Gastroesophageal sphincter (tissue), 4 donors: ENCODE measurements at regions not wholly inside any gene's neighbourhood (a gene's known extent, or its start where the extent isn't known, plus 50 kb on each side); places are given as distances from the start of the nearest gene placed in this dataset.

Source experiments
- ATAC-seq: fragments of 150-250 bp; one replicate; pipeline ENCODE4 v1.9.1; 2016; ENCODE audit warnings: mild to moderate bottlenecking, moderate library complexity
- H3K27ac ChIP-seq, 4 donors: fragments of 200-600 bp; sonication (generic) in 3 of 4; 1 replicate in 3 of 4; 2 replicates in 1 of 4; pipeline ENCODE4 v1.5.1; 2016 to 2019
- H3K27me3 ChIP-seq: fragments of 200-600 bp; sonication (generic); one replicate; pipeline ENCODE4 v1.5.1; 2019
- H3K36me3 ChIP-seq, 2 donors: fragments of 200-600 bp; sonication (generic); one replicate each; pipeline ENCODE4 v1.5.1; 2019; ENCODE audit warnings: control low read depth in 1 of 2
- H3K4me1 ChIP-seq, 3 donors: fragments of 200-600 bp; sonication (generic); 1 replicate in 2 of 3; 2 replicates in 1 of 3; pipeline ENCODE4 v1.5.1; 2016 to 2019; ENCODE audit warnings: control low read depth in 2 of 3
- H3K4me3 ChIP-seq, 2 donors: fragments of 200-600 bp; sonication (generic); one replicate each; pipeline ENCODE4 v1.5.1; 2019; ENCODE audit warnings: mild to moderate bottlenecking in 1 of 2, moderate library complexity in 1 of 2
- H3K9me3 ChIP-seq, 3 donors: fragments of 200-600 bp; sonication (generic); one replicate each; pipeline ENCODE4 v1.5.1; 2017 to 2019; ENCODE audit warnings: control low read depth in 2 of 3
- EP300 ChIP-seq: sonication (generic); formaldehyde crosslinking; IDR thresholded peaks from one replicate; pipeline ENCODE4 v1.6.1; 2017; ENCODE audit warnings: antibody characterized with exemption, mild to moderate bottlenecking
- POLR2A ChIP-seq, 2 donors: fragments of 450-650 bp; IDR thresholded peaks; one replicate each; pipeline ENCODE4 v1.6.1; 2017; ENCODE audit warnings: antibody characterized with exemption in 2 of 2, mild to moderate bottlenecking in 2 of 2, moderate library complexity in 1 of 2
- POLR2AphosphoS5 ChIP-seq: sonication (generic); formaldehyde crosslinking; IDR thresholded peaks from one replicate; pipeline ENCODE4 v1.6.1; 2017; ENCODE audit warnings: antibody characterized with exemption
- WGBS, 2 donors: methylation state at CpG; one replicate each; pipeline ENCODE4 v1.1.5; 2018; ENCODE audit warnings: low coverage in 1 of 2; 5-methylcytosine and 5-hydroxymethylcytosine counted together
- TF ChIP-seq, protein P1 (sequence below), 4 experiments: fragments of 200-600 bp in 2 of 4; fragments of 450-650 bp in 2 of 4; sonication (generic) in 1 of 4; IDR thresholded peaks; one replicate each; pipeline ENCODE4 v1.5.1; 2017 to 2019; ENCODE audit warnings: antibody characterized with exemption in 4 of 4, mild to moderate bottlenecking in 2 of 4, moderate library complexity in 2 of 4

DNA sequence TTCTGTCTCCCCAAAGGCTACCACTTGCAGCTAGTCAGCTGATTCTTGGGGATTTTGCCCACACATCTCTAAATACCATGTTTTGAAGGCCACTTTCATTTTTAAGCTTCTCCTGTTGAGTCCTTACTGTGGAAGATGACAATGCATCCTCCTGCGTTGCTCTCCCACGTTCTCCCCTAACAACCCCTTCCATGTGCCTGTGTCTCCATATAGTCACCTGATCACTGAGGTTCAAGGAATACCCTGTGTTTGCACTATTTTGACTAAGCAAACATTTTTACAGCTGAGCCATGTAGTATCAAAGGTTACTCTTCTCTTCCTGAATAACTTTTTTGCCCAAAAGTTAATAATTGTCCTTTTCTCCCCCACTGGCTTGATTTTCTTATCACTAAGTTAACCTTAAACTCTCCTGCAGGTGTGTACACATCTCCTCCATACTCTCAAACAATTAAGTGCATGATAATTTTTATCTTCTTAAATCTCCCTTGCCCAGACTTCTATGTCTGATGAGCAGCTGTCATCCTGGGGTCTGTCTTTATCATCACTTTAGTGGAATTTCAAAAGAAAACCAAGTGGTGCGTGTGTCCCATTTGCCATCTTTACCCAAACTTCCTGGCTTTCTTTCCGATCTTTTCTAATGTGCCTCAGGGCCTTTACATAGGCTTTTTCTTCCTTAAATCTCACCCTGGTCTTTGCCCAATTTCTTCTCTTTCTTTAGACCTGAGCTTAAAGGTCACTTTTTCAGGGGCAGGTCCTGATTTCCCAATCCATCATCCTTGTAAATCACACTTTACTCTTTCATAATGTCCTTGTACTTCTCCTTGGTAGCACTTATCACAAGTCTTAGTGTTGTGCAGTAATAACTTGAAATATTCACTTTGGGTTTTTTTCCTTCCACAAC, 85.2 kb upstream of the SPATS2L start:
- Histone ChIP-seq H3K27ac (no peak overlapping the region), H3K4me1 (peaks cover 0 to 4% (median under 1%) of the 10 kb centered on the region in 3 donors), H3K36me3 (no peaks in the 10 kb centered on the region), H3K9me3 (no peaks in the 10 kb centered on the region), H3K27me3 (no peaks in the 10 kb centered on the region), H3K4me3 (no peak overlapping the region)
- no peak for TF ChIP-seq EP300
- no peak for TF ChIP-seq POLR2AphosphoS5
- no peak for TF ChIP-seq POLR2A (IDR thresholded peaks at IDR 0.05)
- TF ChIP-seq, protein P1, sequence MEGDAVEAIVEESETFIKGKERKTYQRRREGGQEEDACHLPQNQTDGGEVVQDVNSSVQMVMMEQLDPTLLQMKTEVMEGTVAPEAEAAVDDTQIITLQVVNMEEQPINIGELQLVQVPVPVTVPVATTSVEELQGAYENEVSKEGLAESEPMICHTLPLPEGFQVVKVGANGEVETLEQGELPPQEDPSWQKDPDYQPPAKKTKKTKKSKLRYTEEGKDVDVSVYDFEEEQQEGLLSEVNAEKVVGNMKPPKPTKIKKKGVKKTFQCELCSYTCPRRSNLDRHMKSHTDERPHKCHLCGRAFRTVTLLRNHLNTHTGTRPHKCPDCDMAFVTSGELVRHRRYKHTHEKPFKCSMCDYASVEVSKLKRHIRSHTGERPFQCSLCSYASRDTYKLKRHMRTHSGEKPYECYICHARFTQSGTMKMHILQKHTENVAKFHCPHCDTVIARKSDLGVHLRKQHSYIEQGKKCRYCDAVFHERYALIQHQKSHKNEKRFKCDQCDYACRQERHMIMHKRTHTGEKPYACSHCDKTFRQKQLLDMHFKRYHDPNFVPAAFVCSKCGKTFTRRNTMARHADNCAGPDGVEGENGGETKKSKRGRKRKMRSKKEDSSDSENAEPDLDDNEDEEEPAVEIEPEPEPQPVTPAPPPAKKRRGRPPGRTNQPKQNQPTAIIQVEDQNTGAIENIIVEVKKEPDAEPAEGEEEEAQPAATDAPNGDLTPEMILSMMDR (IDR thresholded peaks at IDR 0.05) = no peak
- 89 to 96% methylated on average over 4 of the region's 4 CpGs for WGBS, 2 donors
- no peak for ATAC-seq

DNA sequence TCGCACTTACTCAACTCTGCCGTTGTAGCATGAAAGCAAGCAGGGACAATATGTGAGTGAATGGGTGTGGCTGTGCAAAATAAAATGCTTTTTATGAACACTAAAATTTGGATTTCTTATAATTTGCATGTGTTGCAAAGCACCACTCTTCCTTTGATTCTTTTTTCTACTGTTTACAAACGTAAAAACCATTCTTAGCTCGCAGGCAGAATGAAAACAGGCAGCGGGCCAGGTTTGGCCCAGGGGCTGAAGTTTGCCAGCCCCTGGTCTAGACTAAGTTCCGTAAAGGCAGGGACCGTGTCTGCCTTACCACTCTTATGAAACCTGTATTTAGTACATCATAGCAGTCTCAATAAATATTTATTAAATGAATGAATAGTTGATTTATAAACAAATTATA, 83.7 kb upstream of the SPATS2L start:
- no peak for ATAC-seq
- Histone ChIP-seq H3K4me3 (no peak overlapping the region), H3K36me3 (no peaks in the 10 kb centered on the region), H3K27me3 (no peaks in the 10 kb centered on the region), H3K27ac (no peak overlapping the region), H3K4me1 (peaks cover 0 to 19% (median 9%) of the 10 kb centered on the region in 3 donors), H3K9me3 (no peaks in the 10 kb centered on the region)
- 48 to 62% methylated on average over 7 of the region's 7 CpGs for WGBS, 2 donors
- TF ChIP-seq, protein P1 (IDR thresholded peaks at IDR 0.05) = no peak
- TF ChIP-seq POLR2AphosphoS5 (no peak), POLR2A (IDR thresholded peaks at IDR 0.05) (no peak), EP300 (no peak)

DNA sequence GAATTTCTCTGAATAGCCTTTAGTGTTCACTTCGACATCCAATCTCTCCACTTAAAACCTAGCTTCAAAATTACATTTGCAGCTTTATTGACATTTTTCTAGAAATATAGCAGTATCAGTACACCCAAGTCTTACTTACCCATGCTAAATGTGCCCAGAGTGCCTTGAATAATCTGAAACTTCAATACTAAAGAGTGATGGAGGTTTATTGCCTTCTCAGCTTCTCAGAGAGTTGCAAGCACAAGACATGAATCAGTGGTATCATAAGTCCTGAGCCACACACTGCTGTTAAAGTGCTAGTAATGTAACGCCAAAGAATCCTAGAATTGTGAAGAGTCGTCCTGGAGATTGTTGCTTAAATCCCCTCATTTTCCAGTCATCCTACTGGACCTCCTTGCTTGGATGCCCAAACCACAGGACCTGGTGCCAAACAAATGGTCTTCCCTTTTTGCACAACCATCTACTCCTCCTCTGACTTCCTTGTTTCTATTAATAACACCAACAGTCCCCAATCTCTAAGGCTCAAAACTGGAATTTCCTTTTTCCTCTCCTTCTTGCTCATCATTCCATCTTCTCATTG, 83.2 kb upstream of the SPATS2L start:
- no peak for ATAC-seq
- Histone ChIP-seq H3K4me3 (no peak overlapping the region), H3K27me3 (no peaks in the 10 kb centered on the region), H3K27ac (no peak overlapping the region), H3K4me1 (peaks cover 0 to 19% (median 9%) of the 10 kb centered on the region in 3 donors), H3K36me3 (no peaks in the 10 kb centered on the region), H3K9me3 (no peaks in the 10 kb centered on the region)
- TF ChIP-seq EP300 = no peak
- no peak for TF ChIP-seq POLR2A (IDR thresholded peaks at IDR 0.05)
- TF ChIP-seq, protein P1 (IDR thresholded peaks at IDR 0.05) = no peak
- TF ChIP-seq POLR2AphosphoS5 = no peak
- WGBS, 2 donors = 77 to 84% methylated on average over 3 of the region's 3 CpGs

DNA sequence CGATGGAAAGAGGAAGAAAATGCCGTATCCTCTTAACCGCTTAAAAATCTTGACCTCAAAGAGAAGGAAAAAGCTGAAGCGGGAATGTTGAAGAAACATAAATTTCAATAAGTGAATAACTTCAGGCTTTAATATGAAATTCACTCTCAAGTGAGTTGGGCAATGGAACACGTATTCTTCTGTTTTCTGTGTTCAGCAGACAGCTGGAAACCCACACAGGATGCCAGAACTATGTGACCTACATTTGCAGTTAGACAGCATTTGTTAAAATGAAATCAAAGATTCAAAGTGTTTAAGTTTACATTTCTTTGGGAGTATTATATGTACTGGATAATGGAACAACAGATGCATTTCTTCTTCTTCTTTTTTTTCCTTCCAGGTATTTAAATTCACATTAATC, 80.5 kb upstream of the SPATS2L start:
- Histone ChIP-seq H3K4me1 (peaks cover 0 to 19% (median 9%) of the 10 kb centered on the region in 3 donors), H3K27me3 (no peaks in the 10 kb centered on the region), H3K9me3 (no peaks in the 10 kb centered on the region), H3K36me3 (no peaks in the 10 kb centered on the region), H3K27ac (no peak overlapping the region), H3K4me3 (no peak overlapping the region)
- WGBS, 2 donors = 39 to 55% methylated on average over 5 of the region's 5 CpGs
- TF ChIP-seq POLR2AphosphoS5 (no peak), EP300 (no peak)
- TF ChIP-seq, protein P1 (IDR thresholded peaks at IDR 0.05) = no peak
- no peak for ATAC-seq
